Coronary artery (tissue), 2 donors: ENCODE measurements at regions not wholly inside any gene's neighbourhood (a gene's known extent, or its start where the extent isn't known, plus 50 kb on each side); places are given as distances from the start of the nearest gene placed in this dataset.

Experiments used
- DNase-seq: peaks from one replicate; pipeline ENCODE4 v3.0.0-alpha.2; 2017; ENCODE audit warnings: low spot score
- H3K27ac ChIP-seq, 2 donors: fragments of 200-600 bp; sonication (generic); one replicate each; pipeline ENCODE4 v1.5.1; 2016 to 2019
- H3K4me3 ChIP-seq: fragments of 200-600 bp; sonication (generic); 2 replicates; pipeline ENCODE4 v1.5.1; 2016; ENCODE audit warnings: mild to moderate bottlenecking, moderate library complexity
- CTCF ChIP-seq: fragments of 200-600 bp; sonication (generic); IDR thresholded peaks from one replicate; pipeline ENCODE4 v1.5.1; 2019; ENCODE audit warnings: antibody characterized with exemption

- Histone ChIP-seq H3K4me3 (no peak overlapping the region), H3K27ac (no peak overlapping the region)
- TF ChIP-seq CTCF, result no peak
- DNase-seq, result no peak
These were observed 114.2 kb downstream of the ZC3H11B start for GRCh38 chr1:219498666-219499065.

DNA sequence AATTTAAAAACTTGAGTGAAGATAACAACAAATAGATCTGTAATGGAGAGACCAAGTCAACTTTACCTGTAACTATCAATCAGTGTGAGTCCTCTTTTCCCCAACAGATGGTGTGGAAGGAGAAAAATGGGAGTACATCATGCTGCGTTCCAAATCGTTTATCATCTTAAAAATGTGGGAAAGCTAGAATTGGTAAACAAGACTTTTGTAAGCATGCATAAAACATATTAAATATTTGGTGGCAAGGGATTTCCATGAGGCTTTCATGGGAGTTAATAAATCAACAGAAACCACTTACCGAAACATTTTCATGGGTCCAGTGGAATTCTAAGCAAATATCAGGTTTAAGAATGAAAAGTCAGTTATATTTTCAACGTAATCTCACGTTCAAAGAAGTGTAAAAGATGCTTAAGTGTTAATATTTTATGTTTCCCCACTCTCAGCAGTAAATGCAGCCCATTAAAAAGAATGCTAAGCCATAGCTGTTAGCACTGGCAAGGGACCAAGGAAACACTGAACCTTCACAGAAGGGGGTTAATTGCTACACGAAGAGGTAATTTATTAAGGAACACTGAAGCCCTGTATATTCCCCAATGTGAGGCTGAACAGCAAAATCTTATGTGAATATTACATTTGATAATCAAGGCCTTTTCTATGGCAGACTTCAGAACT is 117.0 kb downstream of the ZC3H11B start:
- DNase-seq, result no peak
- no peak overlapping the region for H3K4me3 ChIP-seq
- H3K27ac ChIP-seq, result no peak overlapping the region
- no peak for TF ChIP-seq CTCF

DNA sequence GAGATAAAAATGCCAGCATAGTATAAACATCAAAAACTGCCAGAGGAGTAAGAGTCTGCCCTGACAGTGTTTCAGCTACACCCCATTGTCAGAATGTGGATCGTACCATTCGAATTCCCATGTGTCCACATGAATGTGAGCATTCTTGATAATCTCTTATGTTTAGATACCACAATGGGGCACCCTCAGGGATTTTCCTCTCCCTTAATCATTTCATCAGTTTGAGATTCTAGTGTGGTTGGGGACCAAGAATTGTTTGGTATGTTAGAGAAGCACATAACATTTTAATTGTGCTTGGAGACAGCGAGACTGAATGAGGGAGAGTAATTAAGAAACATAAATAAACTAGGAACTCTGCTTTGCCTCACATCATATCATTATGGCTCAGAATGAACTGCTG is 120.2 kb downstream of the ZC3H11B start:
- no peak for DNase-seq
- no peak for TF ChIP-seq CTCF
- Histone ChIP-seq H3K4me3 (no peak overlapping the region), H3K27ac (no peak overlapping the region)

- no peak overlapping the region for H3K4me3 ChIP-seq
- no peak for DNase-seq
- TF ChIP-seq CTCF, result no peak
- H3K27ac ChIP-seq, result no peak overlapping the region
These were observed 122.3 kb downstream of the ZC3H11B start for GRCh38 chr1:219490566-219490965.

DNA sequence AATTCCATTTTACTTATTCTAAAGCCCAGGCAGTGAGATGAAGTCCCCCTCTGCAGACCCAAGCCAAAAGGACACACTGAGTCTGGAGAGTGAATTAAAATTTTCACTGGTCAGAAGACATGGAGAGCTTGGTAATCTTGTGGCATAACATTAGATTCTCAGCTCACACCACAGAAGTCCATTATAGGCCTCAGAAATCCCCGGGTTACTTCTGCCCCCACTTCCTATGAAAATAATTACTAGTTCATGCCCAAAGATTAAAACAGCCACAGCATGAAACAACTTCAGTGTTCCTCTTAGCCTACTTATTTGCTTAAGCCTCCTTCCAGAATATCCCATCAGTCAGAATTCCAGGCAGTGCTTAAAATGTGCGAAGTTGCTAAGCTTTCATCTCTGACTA is 123.3 kb downstream of the ZC3H11B start:
- Histone ChIP-seq H3K4me3 (no peak overlapping the region), H3K27ac (no peak overlapping the region)
- TF ChIP-seq CTCF, result no peak
- no peak for DNase-seq

DNA sequence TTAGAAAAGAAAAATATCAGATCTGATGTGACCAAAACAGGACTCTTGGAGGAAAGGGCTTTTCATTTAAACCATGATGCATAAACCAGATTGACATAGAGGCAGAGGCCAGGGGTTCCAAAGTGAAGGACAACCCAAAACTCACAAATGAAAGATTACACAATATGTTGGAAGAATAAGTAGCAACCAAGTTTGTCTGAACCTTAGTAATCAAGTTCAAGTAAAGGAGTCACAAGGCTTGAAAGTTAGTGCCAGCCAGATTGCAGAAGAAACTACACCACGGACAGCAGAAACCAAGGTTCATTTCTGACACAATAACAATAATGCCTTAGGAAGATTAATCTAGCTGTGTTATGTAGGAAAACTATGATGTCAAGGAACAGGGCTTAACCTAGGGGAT is 124.6 kb downstream of the ZC3H11B start:
- no peak for TF ChIP-seq CTCF

DNA sequence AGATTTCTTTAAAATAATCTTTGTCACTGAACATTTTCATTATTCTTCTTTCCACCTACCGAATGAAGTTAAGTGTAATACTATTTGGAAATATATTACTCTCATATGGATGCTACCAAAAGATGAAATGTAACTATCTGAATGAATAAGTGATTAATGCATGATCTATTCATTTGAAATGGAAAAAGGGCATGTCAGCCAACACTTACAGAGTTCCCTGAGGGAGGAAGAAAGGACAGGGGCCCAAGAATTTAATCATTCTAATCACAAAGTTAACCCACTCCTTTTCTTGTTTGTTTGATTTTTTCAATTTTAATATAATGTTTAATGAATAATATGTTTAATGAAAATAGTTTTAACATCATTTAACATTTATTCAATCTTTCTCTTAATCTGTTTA is 129.4 kb downstream of the ZC3H11B start:
- no peak overlapping the region for H3K4me3 ChIP-seq
- no peak for TF ChIP-seq CTCF
- DNase-seq, result no peak

More for the DNA sequence above, 124.6 kb downstream of the ZC3H11B start:
- no peak overlapping the region for H3K4me3 ChIP-seq
- no peak for DNase-seq
- H3K27ac ChIP-seq, result no peak overlapping the region

More for the DNA sequence above, 129.4 kb downstream of the ZC3H11B start:
- H3K27ac ChIP-seq, result no peak overlapping the region
